GM12875 (cell line): ENCODE measurements at regions not wholly inside any gene's neighbourhood (a gene's known extent, or its start where the extent isn't known, plus 50 kb on each side); places are given as distances from the start of the nearest gene placed in this dataset.

Experiments
- H3K4me3 ChIP-seq: one replicate; pipeline ENCODE4 v1.5.1; 2011; ENCODE audit warnings: low read depth, low read length, control low read depth
- CTCF ChIP-seq: IDR thresholded peaks from 2 replicates; pipeline ENCODE4 v1.5.1; 2011; ENCODE audit warnings: low read depth, mild to moderate bottlenecking, control low read depth, inconsistent platforms, low read length, moderate library complexity, borderline replicate concordance; ENCODE audit not compliant: insufficient read depth

DNA sequence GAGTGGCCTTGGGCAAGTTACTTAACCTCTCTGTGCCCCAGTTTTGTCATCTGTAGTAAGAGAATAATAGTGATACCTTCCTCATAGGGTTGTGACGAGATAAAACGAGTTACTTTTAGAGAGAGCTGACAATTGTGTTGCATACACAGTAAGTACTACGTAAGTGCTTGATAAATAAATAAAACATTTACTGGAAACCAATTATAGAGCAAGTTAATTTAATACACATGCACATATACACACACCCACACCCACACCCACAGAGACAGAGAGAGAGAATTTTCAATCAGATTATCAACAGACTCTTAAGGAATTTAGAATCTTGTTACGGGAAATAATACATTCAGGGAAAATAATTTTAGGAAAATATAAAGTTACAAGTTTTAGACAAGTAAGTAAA, 1045.8 kb upstream of the TENM4 start:
- no peak overlapping the region for H3K4me3 ChIP-seq
- TF ChIP-seq CTCF = no peak

- no peak for TF ChIP-seq CTCF
- no peak overlapping the region for H3K4me3 ChIP-seq
Observed at GRCh38 chr11:80477178-80477577, 1036.3 kb upstream of the TENM4 start.

DNA sequence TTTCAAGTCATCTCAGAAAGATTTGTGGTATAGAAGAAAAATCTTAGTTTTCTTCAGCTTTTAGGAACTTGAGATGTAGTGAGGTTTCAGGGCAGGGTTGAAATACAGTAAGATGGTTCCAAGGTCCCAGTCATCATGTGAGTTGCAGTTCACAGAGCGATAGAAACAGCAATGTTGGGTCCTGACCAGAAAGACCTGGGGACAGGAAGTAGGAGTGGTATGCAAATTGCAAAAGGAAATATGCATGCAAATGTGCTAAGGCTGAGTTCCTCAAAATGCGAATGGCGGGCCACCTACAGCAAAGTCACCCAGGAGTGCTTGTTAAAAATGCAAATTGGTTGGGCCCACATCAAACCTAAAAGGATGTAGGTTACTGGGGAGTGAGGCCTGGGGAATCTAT, 1032.7 kb upstream of the TENM4 start:
- TF ChIP-seq CTCF = no peak

GRCh38 chr11:80469871-80470270, 1029.0 kb upstream of the TENM4 start:
- no peak for TF ChIP-seq CTCF
- no peak overlapping the region for H3K4me3 ChIP-seq

More for the DNA sequence above, 1032.7 kb upstream of the TENM4 start:
- H3K4me3 ChIP-seq = no peak overlapping the region

DNA sequence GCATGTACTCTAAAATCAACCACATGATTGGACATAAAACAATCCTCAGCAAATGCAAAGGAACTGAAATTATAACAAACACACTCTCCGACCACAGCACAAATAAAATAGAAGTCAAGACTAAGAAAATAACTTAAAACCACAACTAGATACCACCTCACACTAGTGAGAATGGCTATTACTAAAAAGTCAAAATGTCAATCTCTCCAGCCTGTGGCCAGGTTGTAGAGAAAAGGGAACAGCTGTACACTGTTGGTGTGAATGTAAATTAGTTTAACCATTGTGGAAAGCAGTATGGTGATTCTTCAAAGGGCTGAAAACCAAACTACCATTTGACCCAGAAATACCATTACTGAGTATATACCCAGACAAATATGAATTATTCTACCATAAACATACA, 1025.7 kb upstream of the TENM4 start:
- no peak for TF ChIP-seq CTCF
- H3K4me3 ChIP-seq = no peak overlapping the region

DNA sequence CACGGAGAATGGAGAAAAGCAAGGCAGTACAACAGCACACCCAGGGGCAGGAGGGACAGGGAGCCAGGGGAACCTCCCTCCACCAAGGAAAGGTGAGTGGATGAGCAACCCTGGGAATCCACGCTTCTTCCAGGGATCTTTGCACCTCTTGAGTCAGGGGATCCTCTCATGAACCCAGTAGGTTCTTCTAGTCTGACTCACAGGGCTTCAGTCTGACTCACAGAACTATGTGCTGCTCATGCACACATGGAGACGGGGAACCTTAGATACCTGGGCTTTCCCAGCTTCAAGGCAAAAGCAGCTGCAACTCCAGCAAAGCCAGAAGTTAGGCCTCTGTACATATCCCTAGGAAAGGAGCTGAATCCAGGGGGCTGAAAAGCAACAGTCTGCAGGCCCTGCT, 1021.4 kb upstream of the TENM4 start:
- no peak for TF ChIP-seq CTCF
- no peak overlapping the region for H3K4me3 ChIP-seq

DNA sequence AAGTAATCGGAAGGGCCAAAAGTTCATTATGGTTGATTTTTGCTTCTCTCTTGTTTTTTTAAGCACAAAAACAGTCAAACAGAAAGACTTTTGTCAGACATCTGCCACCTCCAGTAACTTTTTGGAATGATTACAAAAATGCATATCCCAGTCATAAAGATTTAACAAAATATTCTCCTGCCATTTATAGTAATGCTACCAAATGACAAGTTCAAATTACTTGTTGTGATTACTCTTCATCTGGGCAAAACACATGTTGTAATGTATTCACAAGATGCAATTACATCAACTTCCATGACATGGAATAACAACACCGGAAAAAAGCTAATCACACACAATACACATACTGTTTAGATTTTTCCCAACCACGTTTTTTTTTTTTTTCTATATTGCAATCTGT, 1017.5 kb upstream of the TENM4 start:
- no peak overlapping the region for H3K4me3 ChIP-seq
- TF ChIP-seq CTCF = no peak
